Activated gamma-delta T cell treated with anti-CD3 and anti-CD28 coated beads, Interleukin-2, amount 50 U/mL, for 16 hours (primary cell): ENCODE measurements at regions not wholly inside any gene's neighbourhood (a gene's known extent, or its start where the extent isn't known, plus 50 kb on each side); places are given as distances from the start of the nearest gene placed in this dataset.
"Not testable (repeated sequence)": the region's sequence is repeated elsewhere in the genome, so short reads cannot be mapped to it uniquely, and the experiment has no call there.

ENCODE experiments used
- DNase-seq: peaks from one replicate; pipeline ENCODE4 v3.0.0-alpha.2; 2020; ENCODE audit warnings: low read depth

GRCh38 chr6:12621754-12622153, 94.8 kb upstream of the PHACTR1 start:
- no peak for DNase-seq

- DNase-seq, result no peak
Observed at GRCh38 chr6:12622566-12622965, 94.0 kb upstream of the PHACTR1 start.

GRCh38 chr6:12624142-12624837, 92.3 kb upstream of the PHACTR1 start:
- no peak for DNase-seq

DNA sequence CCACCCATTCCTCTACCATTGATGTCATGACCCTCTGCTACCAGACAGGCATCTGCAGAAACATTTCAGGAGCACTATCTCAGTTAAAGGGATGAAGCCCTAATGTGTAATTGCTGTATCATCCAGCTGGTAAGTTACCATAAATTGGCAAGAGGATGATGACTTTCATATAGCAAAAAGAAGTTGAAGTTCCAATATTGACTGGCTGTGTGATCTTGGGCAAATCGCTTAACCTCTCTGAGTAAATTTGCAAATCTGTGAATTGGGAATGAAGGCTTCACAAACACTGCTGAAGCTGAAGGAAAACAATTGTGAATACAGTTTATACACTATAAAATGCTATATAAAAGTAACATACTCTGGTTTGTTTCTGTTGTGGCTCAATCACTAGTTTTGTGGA, 89.5 kb upstream of the PHACTR1 start:
- no peak for DNase-seq

DNA sequence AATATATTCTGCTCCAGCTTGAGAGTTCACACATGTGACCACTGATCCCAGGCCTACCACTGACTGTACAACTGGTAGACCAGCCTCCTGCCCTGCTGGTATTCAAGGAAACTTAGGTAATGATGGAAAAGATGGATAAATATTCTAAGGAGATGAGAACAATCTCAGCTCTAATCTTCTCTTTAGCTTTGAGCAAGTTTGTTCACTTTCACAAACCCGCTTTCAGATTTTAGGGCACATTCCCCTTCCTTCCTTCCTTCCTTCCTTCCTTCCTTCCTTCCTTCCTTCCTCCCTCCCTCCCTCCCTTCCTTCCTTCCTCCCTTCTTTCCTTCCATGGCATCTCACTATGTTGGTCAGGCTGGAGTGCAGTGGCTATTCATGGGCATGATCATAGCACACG, 88.2 kb upstream of the PHACTR1 start:
- DNase-seq, result no peak

- DNase-seq, result not testable (repeated sequence)
Observed at GRCh38 chr6:12633746-12634145, 82.8 kb upstream of the PHACTR1 start.

DNA sequence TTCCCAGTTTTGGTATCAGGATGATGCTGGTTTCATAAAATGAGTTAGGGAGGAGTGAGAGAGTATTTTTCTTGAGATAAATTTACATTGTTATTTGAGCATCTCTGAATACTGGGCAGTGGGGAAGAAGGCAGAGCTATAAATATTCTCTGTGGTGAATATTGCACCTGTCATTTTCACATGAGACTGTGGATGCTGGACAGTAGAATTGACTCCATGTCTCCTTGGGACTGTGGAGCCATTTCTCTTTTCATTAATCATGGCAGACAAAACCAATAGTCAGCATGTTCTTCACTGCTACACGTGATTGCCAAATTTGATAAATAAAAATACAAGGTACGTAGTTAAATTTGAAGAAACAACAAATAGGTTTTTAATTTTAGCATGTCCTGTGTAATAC, 81.2 kb upstream of the PHACTR1 start:
- DNase-seq, result no peak

DNA sequence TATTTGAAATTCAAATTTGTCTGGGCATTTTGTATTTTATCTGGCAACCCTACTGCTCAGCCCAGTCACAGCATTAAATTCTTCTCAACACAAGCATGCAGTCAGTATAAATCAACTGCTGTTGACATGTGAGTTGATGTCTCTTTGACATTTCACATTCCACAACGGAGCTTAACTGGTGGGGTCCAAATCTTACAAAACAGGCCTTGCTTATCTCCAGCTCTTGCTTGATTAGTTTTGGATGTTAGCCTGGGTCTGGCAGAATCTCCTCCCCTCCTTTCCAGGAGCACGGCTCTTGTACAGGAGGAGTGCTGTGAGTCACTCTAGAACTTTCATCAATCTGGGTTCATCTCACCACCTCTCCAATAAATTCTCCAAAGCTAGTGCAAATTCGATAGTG, 80.8 kb upstream of the PHACTR1 start:
- DNase-seq, result no peak

- no peak for DNase-seq
Observed at GRCh38 chr6:12636336-12636735, 80.2 kb upstream of the PHACTR1 start.

GRCh38 chr6:12637960-12638641, 78.5 kb upstream of the PHACTR1 start:
- peak; percentile 2 for DNase-seq

GRCh38 chr6:12640438-12640837, 76.1 kb upstream of the PHACTR1 start:
- no peak for DNase-seq

DNA sequence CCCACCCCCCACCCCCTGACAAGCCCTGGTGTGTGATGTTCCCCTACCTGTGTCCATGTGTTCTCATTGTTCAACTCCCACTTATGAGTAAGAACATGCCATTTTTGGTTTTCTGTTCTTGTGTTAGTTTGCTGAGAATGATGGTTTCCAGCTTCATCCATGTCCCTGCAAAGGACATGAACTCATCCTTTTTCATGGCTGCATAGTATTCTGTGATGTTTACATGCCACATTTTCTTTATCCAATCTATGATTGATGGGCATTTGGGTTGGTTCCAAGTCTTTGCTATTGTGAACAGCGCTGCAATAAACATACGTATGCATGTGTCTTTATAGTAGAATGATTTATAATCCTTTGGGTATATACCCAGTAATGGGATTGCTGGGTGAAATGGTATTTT, 74.8 kb upstream of the PHACTR1 start:
- not testable (repeated sequence) for DNase-seq

GRCh38 chr6:12645941-12646340, 70.6 kb upstream of the PHACTR1 start:
- no peak for DNase-seq

- no peak for DNase-seq
Observed at GRCh38 chr6:12648171-12648570, 68.4 kb upstream of the PHACTR1 start.

DNA sequence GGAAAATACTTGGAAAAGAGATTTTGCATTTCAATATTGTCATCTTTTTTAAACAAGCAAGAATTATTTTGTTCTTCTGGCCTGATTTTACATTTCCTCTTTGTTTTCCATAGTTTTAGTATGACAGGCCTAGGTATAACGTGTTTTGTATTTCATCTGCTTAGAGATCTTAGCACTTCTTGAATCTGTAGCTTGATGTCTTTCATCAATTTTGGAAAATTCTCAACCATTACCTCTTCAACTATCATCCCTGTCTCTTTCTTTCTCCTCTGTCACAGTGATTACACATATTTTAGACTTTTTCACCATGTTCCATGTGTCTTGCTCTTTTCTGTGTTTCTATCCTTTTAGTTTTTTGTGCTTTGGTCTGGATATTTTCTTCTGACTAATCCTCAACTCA, 67.2 kb upstream of the PHACTR1 start:
- no peak for DNase-seq

DNA sequence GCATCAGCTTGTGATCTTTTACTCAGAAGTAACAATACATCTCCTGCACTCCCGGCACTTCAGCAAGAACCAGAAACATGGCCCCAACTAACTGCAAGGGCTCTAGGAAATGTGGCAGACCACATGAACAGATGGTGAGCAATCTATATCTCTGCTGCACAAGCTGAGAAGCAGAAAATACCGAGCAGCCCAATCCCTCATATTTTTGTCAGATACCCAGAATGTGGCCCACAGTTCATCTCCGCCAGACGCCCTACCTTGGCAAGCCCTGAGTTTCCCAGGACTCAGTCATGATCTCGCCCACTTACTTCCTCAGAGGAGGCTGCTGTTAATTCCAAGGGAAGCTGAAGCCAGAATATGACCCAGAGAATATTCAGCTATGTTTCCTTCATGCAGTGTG, 63.1 kb upstream of the PHACTR1 start:
- DNase-seq, result no peak

DNA sequence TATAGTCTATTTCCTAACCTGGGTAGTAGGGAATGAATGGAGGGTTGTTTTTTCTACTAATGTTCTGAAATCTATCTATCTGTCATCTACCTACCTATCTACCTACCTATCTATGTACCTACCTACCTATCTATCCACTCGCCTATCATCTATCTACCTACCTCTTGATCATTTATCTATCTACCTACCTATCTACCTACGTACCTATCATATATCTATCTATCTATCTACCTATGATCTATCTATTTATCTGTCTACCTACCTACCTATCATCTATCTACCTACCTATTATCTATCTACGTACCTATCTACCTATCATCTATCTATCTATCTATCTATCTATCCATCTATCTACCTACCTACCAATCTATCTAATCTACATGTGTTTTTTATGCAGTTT, 62.5 kb upstream of the PHACTR1 start:
- no peak for DNase-seq

GRCh38 chr6:12654514-12654913, 62.1 kb upstream of the PHACTR1 start:
- no peak for DNase-seq

DNA sequence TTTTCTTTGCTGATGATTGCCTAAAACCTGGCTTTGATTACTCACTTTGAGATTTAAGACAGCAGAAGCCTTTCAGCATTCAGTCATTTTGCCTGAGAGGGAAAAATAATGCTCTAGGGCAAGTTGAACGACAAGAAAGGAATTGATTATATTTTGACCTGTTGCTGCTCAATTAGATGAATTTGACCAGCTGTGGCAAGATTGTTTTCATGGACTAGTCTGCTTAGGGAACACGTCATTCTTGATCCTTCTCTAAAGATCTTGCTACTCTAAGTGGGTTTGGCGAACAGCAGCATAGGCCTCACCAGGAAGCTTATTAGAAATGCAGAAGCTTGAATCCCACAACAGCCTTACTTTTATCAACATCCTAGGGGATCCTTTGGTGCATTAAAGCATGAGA, 59.7 kb upstream of the PHACTR1 start:
- no peak for DNase-seq

GRCh38 chr6:12657884-12658283, 58.7 kb upstream of the PHACTR1 start:
- no peak for DNase-seq

- no peak for DNase-seq
Observed at GRCh38 chr6:12661432-12662089, 55.0 kb upstream of the PHACTR1 start.
